SK-N-SH (cell line): ENCODE measurements at regions not wholly inside any gene's neighbourhood (a gene's known extent, or its start where the extent isn't known, plus 50 kb on each side); places are given as distances from the start of the nearest gene placed in this dataset.

ENCODE experiments used
- CTCF ChIA-PET: fragments of 300-600, 350-600 bp; formaldehyde crosslinking; extraction: SDS; loops from one replicate; lab custom pipeline; 2021; lab: Yijun Ruan, JAX
- POLR2A ChIA-PET: fragments of 350-600 bp; sonication (Branson Sonifier 250); formaldehyde crosslinking; extraction: SDS; loops from one replicate; lab custom pipeline; 2020; ENCODE audit warnings: antibody characterized with exemption, inconsistent platforms; lab: Yijun Ruan, JAX
- DNase-seq: peaks from one replicate; pipeline ENCODE4 v3.0.0; 2012
- H2AFZ ChIP-seq: fragments of 200-600 bp; sonication (generic); 2 replicates; pipeline ENCODE4 v1.8.1; 2016; ENCODE audit warnings: antibody characterized with exemption, mild to moderate bottlenecking, low read depth
- H3F3A ChIP-seq: fragments of 200-600 bp; sonication (generic); replicated peaks from 2 replicates; pipeline ENCODE3; 2016; ENCODE audit warnings: antibody characterized with exemption, mild to moderate bottlenecking; ENCODE audit not compliant: insufficient read depth
- H3K27ac ChIP-seq, 2 experiments: fragments of 200-500 bp in 1 of 2; fragments of 200-600 bp in 1 of 2; sonication (Bioruptor generic) in 1 of 2; sonication (generic), shearing (Covaris generic) in 1 of 2; 2 replicates each; pipeline versions ENCODE4 v1.5.1 to v1.6.1; 2014 to 2016; ENCODE audit warnings: low read depth in 2 of 2, inconsistent platforms in 1 of 2, low read length in 1 of 2, mild to moderate bottlenecking in 1 of 2, mixed read lengths in 1 of 2
- H3K27me3 ChIP-seq: fragments of 200-600 bp; sonication (generic), shearing (Covaris generic); 2 replicates; pipeline ENCODE4 v1.6.1; 2016; ENCODE audit warnings: mixed run types; ENCODE audit not compliant: insufficient read depth
- H3K36me3 ChIP-seq, 2 experiments: fragments of 200-500 bp in 1 of 2; fragments of 200-600 bp in 1 of 2; sonication (Bioruptor generic) in 1 of 2; sonication (generic) in 1 of 2; replicated peaks in 1 of 2; 2 replicates each; pipeline versions ENCODE3 to v1.5.1; 2014 to 2016; ENCODE audit warnings: low read length in 1 of 2, mild to moderate bottlenecking in 1 of 2; ENCODE audit not compliant: insufficient read depth in 2 of 2, control insufficient read depth in 1 of 2
- H3K4me1 ChIP-seq, 2 experiments: fragments of 200-500 bp in 1 of 2; fragments of 200-600 bp in 1 of 2; sonication (Bioruptor generic) in 1 of 2; sonication (generic), shearing (Covaris generic) in 1 of 2; 2 replicates each; pipeline versions ENCODE4 v1.5.1 to v1.6.1; 2014 to 2016; ENCODE audit warnings: low read depth in 1 of 2, low read length in 1 of 2, mixed run types in 1 of 2; ENCODE audit not compliant: insufficient read depth in 2 of 2, control insufficient read depth in 1 of 2
- H3K4me2 ChIP-seq: fragments of 200-600 bp; sonication (generic), shearing (Covaris generic); 2 replicates; pipeline ENCODE4 v1.6.1; 2017; ENCODE audit warnings: mixed run types
- H3K4me3 ChIP-seq, 2 experiments: fragments of 200-500 bp in 1 of 2; fragments of 200-600 bp in 1 of 2; sonication (Bioruptor generic) in 1 of 2; sonication (generic), shearing (Covaris generic) in 1 of 2; 2 replicates each; pipeline versions ENCODE4 v1.5.1 to v1.8.1; 2014 to 2016; ENCODE audit warnings: low read depth in 2 of 2, inconsistent platforms in 1 of 2, low read length in 1 of 2, mild to moderate bottlenecking in 1 of 2, mixed read lengths in 1 of 2, moderate library complexity in 1 of 2
- H3K79me2 ChIP-seq: fragments of 200-600 bp; sonication (generic); 2 replicates; pipeline ENCODE4 v1.8.1; 2017; ENCODE audit warnings: mild to moderate bottlenecking; ENCODE audit not compliant: insufficient read depth
- H3K9ac ChIP-seq: fragments of 200-600 bp; sonication (generic); 2 replicates; pipeline ENCODE4 v1.6.1; 2017; ENCODE audit warnings: mixed run types
- H3K9me2 ChIP-seq: fragments of 200-600 bp; sonication (generic); 2 replicates; pipeline ENCODE4 v1.6.1; 2017; ENCODE audit warnings: mixed run types
- H3K9me3 ChIP-seq: fragments of 200-600 bp; sonication (generic); 2 replicates; pipeline ENCODE4 v1.6.1; 2017; ENCODE audit warnings: mixed run types, mild to moderate bottlenecking, moderate library complexity
- H4K20me1 ChIP-seq: fragments of 200-600 bp; sonication (generic); 2 replicates; pipeline ENCODE4 v1.6.1; 2017; ENCODE audit warnings: mild to moderate bottlenecking, mixed run types; ENCODE audit not compliant: insufficient read depth
- EP300 ChIP-seq, 2 experiments: IDR thresholded peaks; 2 replicates each; pipeline versions ENCODE4 v1.4.0 to v1.6.1; 2012; ENCODE audit warnings: borderline replicate concordance in 1 of 2, low read depth in 1 of 2, low read length in 1 of 2
- EZH2phosphoT487 ChIP-seq: fragments of 200-600 bp; sonication (generic); IDR thresholded peaks from 2 replicates; pipeline ENCODE4 v1.6.1; 2017; ENCODE audit warnings: low read depth, mixed run types, mild to moderate bottlenecking, antibody characterized with exemption, moderate library complexity, borderline replicate concordance
- FOXM1 ChIP-seq: IDR thresholded peaks from 2 replicates; pipeline ENCODE4 v1.4.0; 2012; ENCODE audit warnings: low read depth, mild to moderate bottlenecking
- GABPA ChIP-seq: IDR thresholded peaks from 2 replicates; pipeline ENCODE4 v1.4.0; 2012; ENCODE audit warnings: low read depth, mild to moderate bottlenecking
- JUND ChIP-seq: IDR thresholded peaks from 2 replicates; pipeline ENCODE4 v1.4.0; 2012
- MXI1 ChIP-seq: IDR thresholded peaks from 2 replicates; pipeline ENCODE4 v1.6.1; 2012; ENCODE audit warnings: mild to moderate bottlenecking, low read depth, low read length, improper control_type of control experiment
- NFIC ChIP-seq: IDR thresholded peaks from 2 replicates; pipeline ENCODE4 v1.4.0; 2012; ENCODE audit warnings: borderline replicate concordance
- NRF1 ChIP-seq: IDR thresholded peaks from 2 replicates; pipeline ENCODE4 v1.6.1; 2012; ENCODE audit warnings: low read depth, mild to moderate bottlenecking, low read length
- RAD21 ChIP-seq: IDR thresholded peaks from 2 replicates; pipeline ENCODE4 v1.6.1; 2012; ENCODE audit warnings: mild to moderate bottlenecking, low read length
- SMC3 ChIP-seq: IDR thresholded peaks from 2 replicates; pipeline ENCODE4 v1.6.1; 2012; ENCODE audit warnings: low read depth, low read length, improper control_type of control experiment
- TAF1 ChIP-seq: IDR thresholded peaks from 2 replicates; pipeline ENCODE4 v1.6.1; 2012; ENCODE audit warnings: low read depth, mild to moderate bottlenecking, low read length, moderate library complexity, borderline replicate concordance
- TCF12 ChIP-seq: IDR thresholded peaks from 2 replicates; pipeline ENCODE4 v1.4.0; 2012
- YY1 ChIP-seq: IDR thresholded peaks from 2 replicates; pipeline ENCODE4 v1.4.0; 2012; ENCODE audit warnings: low read depth, mild to moderate bottlenecking
- WGBS: methylation state at CpG from one replicate; pipeline ENCODE4 v1.1.6; 2017; ENCODE audit warnings: low lambda C conversion rate; 5-methylcytosine and 5-hydroxymethylcytosine counted together
- TF ChIP-seq, protein P1 (sequence below): IDR thresholded peaks from 2 replicates; pipeline ENCODE4; 2012
- TF ChIP-seq, protein P2 (sequence below): fragments of 150-350 bp; IDR thresholded peaks from 2 replicates; pipeline ENCODE4 v1.6.1; 2017; ENCODE audit warnings: antibody characterized with exemption, low read length, low read depth, borderline replicate concordance
- TF ChIP-seq, protein P3 (sequence below): fragments of 200-600 bp; sonication (generic); IDR thresholded peaks from 2 replicates; pipeline ENCODE4 v1.6.1; 2017; ENCODE audit warnings: antibody characterized with exemption, mild to moderate bottlenecking, moderate library complexity
- TF ChIP-seq, protein P4 (sequence below): IDR thresholded peaks from 2 replicates; pipeline ENCODE4 v1.4.0; 2012; ENCODE audit warnings: low read depth, borderline replicate concordance

DNA sequence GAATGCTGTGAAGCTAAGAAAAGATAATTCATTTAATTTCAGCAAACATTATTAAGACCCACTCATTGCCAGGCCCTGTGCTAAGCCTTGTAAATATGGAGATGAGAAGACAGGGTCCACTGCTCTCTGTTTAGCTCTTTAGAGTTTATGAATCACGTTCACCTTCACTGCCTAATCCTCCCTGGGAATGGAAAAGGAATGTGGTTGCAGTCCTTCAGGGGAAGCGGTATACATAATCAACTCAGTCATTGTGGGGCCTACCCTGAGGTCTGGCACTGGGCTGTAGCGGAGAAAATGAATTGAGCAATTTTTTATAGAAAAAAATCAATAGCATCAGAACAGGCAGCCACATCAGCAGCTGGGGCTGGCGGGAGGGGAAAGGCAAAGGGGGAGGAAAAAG lies 412.1 kb upstream of the NFIA start:
- Histone ChIP-seq H3F3A (no peaks in the 10 kb centered on the region), H3K27ac (no peak overlapping the region), H3K4me3 (no peak overlapping the region), H3K79me2 (no peaks in the 10 kb centered on the region), H3K36me3 (no peaks in the 10 kb centered on the region), H3K9me2 (no peaks in the 10 kb centered on the region), H3K4me1 (peaks cover 0 to 4% of the 10 kb centered on the region in 2 experiments; a peak in 1 of 4 replicates), H3K9ac (no peak overlapping the region), H4K20me1 (no peaks in the 10 kb centered on the region), H2AFZ (no peak overlapping the region), H3K27me3 (no peaks in the 10 kb centered on the region), H3K4me2 (no peak overlapping the region), H3K9me3 (no peaks in the 10 kb centered on the region)
- ChIA-PET POLR2A (no interaction called here), CTCF (interaction anchor here (0.6 kb wide), 1 partner anchor 129 kb away, joined by 3 read pairs; no protein-coding TSS in a partner anchor)
- WGBS, result 45% methylated on average over 4 of the region's 4 CpGs
- DNase-seq, result no peak
- no peak for TF ChIP-seq RAD21
- no peak for TF ChIP-seq SMC3
- TF ChIP-seq, protein P1, sequence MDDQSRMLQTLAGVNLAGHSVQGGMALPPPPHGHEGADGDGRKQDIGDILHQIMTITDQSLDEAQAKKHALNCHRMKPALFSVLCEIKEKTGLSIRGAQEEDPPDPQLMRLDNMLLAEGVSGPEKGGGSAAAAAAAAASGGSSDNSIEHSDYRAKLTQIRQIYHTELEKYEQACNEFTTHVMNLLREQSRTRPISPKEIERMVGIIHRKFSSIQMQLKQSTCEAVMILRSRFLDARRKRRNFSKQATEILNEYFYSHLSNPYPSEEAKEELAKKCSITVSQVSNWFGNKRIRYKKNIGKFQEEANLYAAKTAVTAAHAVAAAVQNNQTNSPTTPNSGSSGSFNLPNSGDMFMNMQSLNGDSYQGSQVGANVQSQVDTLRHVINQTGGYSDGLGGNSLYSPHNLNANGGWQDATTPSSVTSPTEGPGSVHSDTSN, result no peak
- TF ChIP-seq, protein P2, sequence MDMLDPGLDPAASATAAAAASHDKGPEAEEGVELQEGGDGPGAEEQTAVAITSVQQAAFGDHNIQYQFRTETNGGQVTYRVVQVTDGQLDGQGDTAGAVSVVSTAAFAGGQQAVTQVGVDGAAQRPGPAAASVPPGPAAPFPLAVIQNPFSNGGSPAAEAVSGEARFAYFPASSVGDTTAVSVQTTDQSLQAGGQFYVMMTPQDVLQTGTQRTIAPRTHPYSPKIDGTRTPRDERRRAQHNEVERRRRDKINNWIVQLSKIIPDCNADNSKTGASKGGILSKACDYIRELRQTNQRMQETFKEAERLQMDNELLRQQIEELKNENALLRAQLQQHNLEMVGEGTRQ, result no peak
- TF ChIP-seq TCF12, result no peak
- TF ChIP-seq NFIC, result no peak
- no peak for TF ChIP-seq GABPA
- TF ChIP-seq, protein P3, sequence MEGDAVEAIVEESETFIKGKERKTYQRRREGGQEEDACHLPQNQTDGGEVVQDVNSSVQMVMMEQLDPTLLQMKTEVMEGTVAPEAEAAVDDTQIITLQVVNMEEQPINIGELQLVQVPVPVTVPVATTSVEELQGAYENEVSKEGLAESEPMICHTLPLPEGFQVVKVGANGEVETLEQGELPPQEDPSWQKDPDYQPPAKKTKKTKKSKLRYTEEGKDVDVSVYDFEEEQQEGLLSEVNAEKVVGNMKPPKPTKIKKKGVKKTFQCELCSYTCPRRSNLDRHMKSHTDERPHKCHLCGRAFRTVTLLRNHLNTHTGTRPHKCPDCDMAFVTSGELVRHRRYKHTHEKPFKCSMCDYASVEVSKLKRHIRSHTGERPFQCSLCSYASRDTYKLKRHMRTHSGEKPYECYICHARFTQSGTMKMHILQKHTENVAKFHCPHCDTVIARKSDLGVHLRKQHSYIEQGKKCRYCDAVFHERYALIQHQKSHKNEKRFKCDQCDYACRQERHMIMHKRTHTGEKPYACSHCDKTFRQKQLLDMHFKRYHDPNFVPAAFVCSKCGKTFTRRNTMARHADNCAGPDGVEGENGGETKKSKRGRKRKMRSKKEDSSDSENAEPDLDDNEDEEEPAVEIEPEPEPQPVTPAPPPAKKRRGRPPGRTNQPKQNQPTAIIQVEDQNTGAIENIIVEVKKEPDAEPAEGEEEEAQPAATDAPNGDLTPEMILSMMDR, result no peak
- no peak for TF ChIP-seq NRF1
- no peak for TF ChIP-seq JUND
- no peak for TF ChIP-seq EP300 (IDR thresholded peaks at IDR 0.05; ENCODE audit: borderline replicate concordance in 1 of 2, low read depth in 1 of 2, low read length in 1 of 2)
- TF ChIP-seq, protein P4, sequence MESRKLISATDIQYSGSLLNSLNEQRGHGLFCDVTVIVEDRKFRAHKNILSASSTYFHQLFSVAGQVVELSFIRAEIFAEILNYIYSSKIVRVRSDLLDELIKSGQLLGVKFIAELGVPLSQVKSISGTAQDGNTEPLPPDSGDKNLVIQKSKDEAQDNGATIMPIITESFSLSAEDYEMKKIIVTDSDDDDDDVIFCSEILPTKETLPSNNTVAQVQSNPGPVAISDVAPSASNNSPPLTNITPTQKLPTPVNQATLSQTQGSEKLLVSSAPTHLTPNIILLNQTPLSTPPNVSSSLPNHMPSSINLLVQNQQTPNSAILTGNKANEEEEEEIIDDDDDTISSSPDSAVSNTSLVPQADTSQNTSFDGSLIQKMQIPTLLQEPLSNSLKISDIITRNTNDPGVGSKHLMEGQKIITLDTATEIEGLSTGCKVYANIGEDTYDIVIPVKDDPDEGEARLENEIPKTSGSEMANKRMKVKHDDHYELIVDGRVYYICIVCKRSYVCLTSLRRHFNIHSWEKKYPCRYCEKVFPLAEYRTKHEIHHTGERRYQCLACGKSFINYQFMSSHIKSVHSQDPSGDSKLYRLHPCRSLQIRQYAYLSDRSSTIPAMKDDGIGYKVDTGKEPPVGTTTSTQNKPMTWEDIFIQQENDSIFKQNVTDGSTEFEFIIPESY, result no peak
- TF ChIP-seq FOXM1, result no peak
- no peak for TF ChIP-seq EZH2phosphoT487
- TF ChIP-seq MXI1, result no peak
- TF ChIP-seq YY1, result no peak
- no peak for TF ChIP-seq TAF1
